ENCODE measurements at regions not wholly inside any gene's neighbourhood (a gene's known extent, or its start where the extent isn't known, plus 50 kb on each side); places are given as distances from the start of the nearest gene placed in this dataset.
"Not testable (repeated sequence)": the region's sequence is repeated elsewhere in the genome, so short reads cannot be mapped to it uniquely, and the experiment has no call there.

- no peak for DNase-seq (ENCODE audit: extremely low read depth, low read depth)
- TF ChIP-seq CTCF (IDR thresholded peaks at IDR 0.05; ENCODE audit: low read depth, low read length), result no peak
Observed at GRCh38 chr1:38481871-38482826, 377.4 kb downstream of the RRAGC start.

- not testable (repeated sequence) for DNase-seq (ENCODE audit: extremely low read depth, low read depth)
Observed at GRCh38 chr1:38479662-38480061, 379.9 kb downstream of the RRAGC start.

GRCh38 chr1:38477811-38478210 is 381.8 kb downstream of the RRAGC start:
- TF ChIP-seq CTCF (IDR thresholded peaks at IDR 0.05; ENCODE audit: low read depth, low read length), result no peak
- DNase-seq (ENCODE audit: extremely low read depth, low read depth), result no peak

- no peak for TF ChIP-seq CTCF (IDR thresholded peaks at IDR 0.05; ENCODE audit: low read depth, low read length)
- no peak for DNase-seq (ENCODE audit: extremely low read depth, low read depth)
Observed at GRCh38 chr1:38476850-38477178, 382.8 kb downstream of the RRAGC start.

- no peak for DNase-seq (ENCODE audit: extremely low read depth, low read depth)
- no peak for TF ChIP-seq CTCF (IDR thresholded peaks at IDR 0.05; ENCODE audit: low read depth, low read length)
Observed at GRCh38 chr1:38476111-38476849, 383.3 kb downstream of the RRAGC start.

GRCh38 chr1:38475624-38476005 is 384.0 kb downstream of the RRAGC start:
- DNase-seq (ENCODE audit: extremely low read depth, low read depth), result no peak
- TF ChIP-seq CTCF (IDR thresholded peaks at IDR 0.05; ENCODE audit: low read depth, low read length), result no peak

- DNase-seq (ENCODE audit: extremely low read depth, low read depth), result no peak
Observed at GRCh38 chr1:38474738-38475623, 384.6 kb downstream of the RRAGC start.

More at GRCh38 chr1:38474738-38475623, 384.6 kb downstream of the RRAGC start:
- TF ChIP-seq CTCF (IDR thresholded peaks at IDR 0.05; ENCODE audit: low read depth, low read length), result no peak

Measured in AG09319 (cell line).